SK-N-SH (cell line): ENCODE measurements at regions not wholly inside any gene's neighbourhood (a gene's known extent, or its start where the extent isn't known, plus 50 kb on each side); places are given as distances from the start of the nearest gene placed in this dataset.

Experiments used
- CTCF ChIA-PET: fragments of 300-600, 350-600 bp; formaldehyde crosslinking; extraction: SDS; loops from one replicate; lab custom pipeline; 2021; lab: Yijun Ruan, JAX
- POLR2A ChIA-PET: fragments of 350-600 bp; sonication (Branson Sonifier 250); formaldehyde crosslinking; extraction: SDS; loops from one replicate; lab custom pipeline; 2020; ENCODE audit warnings: antibody characterized with exemption, inconsistent platforms; lab: Yijun Ruan, JAX
- DNase-seq: peaks from one replicate; pipeline ENCODE4 v3.0.0; 2012
- H2AFZ ChIP-seq: fragments of 200-600 bp; sonication (generic); 2 replicates; pipeline ENCODE4 v1.8.1; 2016; ENCODE audit warnings: antibody characterized with exemption, mild to moderate bottlenecking, low read depth
- H3F3A ChIP-seq: fragments of 200-600 bp; sonication (generic); replicated peaks from 2 replicates; pipeline ENCODE3; 2016; ENCODE audit warnings: antibody characterized with exemption, mild to moderate bottlenecking; ENCODE audit not compliant: insufficient read depth
- H3K27ac ChIP-seq, 2 experiments: fragments of 200-500 bp in 1 of 2; fragments of 200-600 bp in 1 of 2; sonication (Bioruptor generic) in 1 of 2; sonication (generic), shearing (Covaris generic) in 1 of 2; 2 replicates each; pipeline versions ENCODE4 v1.5.1 to v1.6.1; 2014 to 2016; ENCODE audit warnings: low read depth in 2 of 2, inconsistent platforms in 1 of 2, low read length in 1 of 2, mild to moderate bottlenecking in 1 of 2, mixed read lengths in 1 of 2
- H3K27me3 ChIP-seq: fragments of 200-600 bp; sonication (generic), shearing (Covaris generic); 2 replicates; pipeline ENCODE4 v1.6.1; 2016; ENCODE audit warnings: mixed run types; ENCODE audit not compliant: insufficient read depth
- H3K36me3 ChIP-seq, 2 experiments: fragments of 200-500 bp in 1 of 2; fragments of 200-600 bp in 1 of 2; sonication (Bioruptor generic) in 1 of 2; sonication (generic) in 1 of 2; replicated peaks in 1 of 2; 2 replicates each; pipeline versions ENCODE3 to v1.5.1; 2014 to 2016; ENCODE audit warnings: low read length in 1 of 2, mild to moderate bottlenecking in 1 of 2; ENCODE audit not compliant: insufficient read depth in 2 of 2, control insufficient read depth in 1 of 2
- H3K4me1 ChIP-seq, 2 experiments: fragments of 200-500 bp in 1 of 2; fragments of 200-600 bp in 1 of 2; sonication (Bioruptor generic) in 1 of 2; sonication (generic), shearing (Covaris generic) in 1 of 2; 2 replicates each; pipeline versions ENCODE4 v1.5.1 to v1.6.1; 2014 to 2016; ENCODE audit warnings: low read depth in 1 of 2, low read length in 1 of 2, mixed run types in 1 of 2; ENCODE audit not compliant: insufficient read depth in 2 of 2, control insufficient read depth in 1 of 2
- H3K4me2 ChIP-seq: fragments of 200-600 bp; sonication (generic), shearing (Covaris generic); 2 replicates; pipeline ENCODE4 v1.6.1; 2017; ENCODE audit warnings: mixed run types
- H3K4me3 ChIP-seq, 2 experiments: fragments of 200-500 bp in 1 of 2; fragments of 200-600 bp in 1 of 2; sonication (Bioruptor generic) in 1 of 2; sonication (generic), shearing (Covaris generic) in 1 of 2; 2 replicates each; pipeline versions ENCODE4 v1.5.1 to v1.8.1; 2014 to 2016; ENCODE audit warnings: low read depth in 2 of 2, inconsistent platforms in 1 of 2, low read length in 1 of 2, mild to moderate bottlenecking in 1 of 2, mixed read lengths in 1 of 2, moderate library complexity in 1 of 2
- H3K79me2 ChIP-seq: fragments of 200-600 bp; sonication (generic); 2 replicates; pipeline ENCODE4 v1.8.1; 2017; ENCODE audit warnings: mild to moderate bottlenecking; ENCODE audit not compliant: insufficient read depth
- H3K9ac ChIP-seq: fragments of 200-600 bp; sonication (generic); 2 replicates; pipeline ENCODE4 v1.6.1; 2017; ENCODE audit warnings: mixed run types
- H3K9me2 ChIP-seq: fragments of 200-600 bp; sonication (generic); 2 replicates; pipeline ENCODE4 v1.6.1; 2017; ENCODE audit warnings: mixed run types
- H3K9me3 ChIP-seq: fragments of 200-600 bp; sonication (generic); 2 replicates; pipeline ENCODE4 v1.6.1; 2017; ENCODE audit warnings: mixed run types, mild to moderate bottlenecking, moderate library complexity
- H4K20me1 ChIP-seq: fragments of 200-600 bp; sonication (generic); 2 replicates; pipeline ENCODE4 v1.6.1; 2017; ENCODE audit warnings: mild to moderate bottlenecking, mixed run types; ENCODE audit not compliant: insufficient read depth
- JUND ChIP-seq: IDR thresholded peaks from 2 replicates; pipeline ENCODE4 v1.4.0; 2012
- MXI1 ChIP-seq: IDR thresholded peaks from 2 replicates; pipeline ENCODE4 v1.6.1; 2012; ENCODE audit warnings: mild to moderate bottlenecking, low read depth, low read length, improper control_type of control experiment
- RAD21 ChIP-seq: IDR thresholded peaks from 2 replicates; pipeline ENCODE4 v1.6.1; 2012; ENCODE audit warnings: mild to moderate bottlenecking, low read length
- RCOR1 ChIP-seq: fragments of 150-350 bp; IDR thresholded peaks from 2 replicates; pipeline ENCODE4 v1.6.1; 2017; ENCODE audit warnings: antibody characterized with exemption, low read length
- SMC3 ChIP-seq: IDR thresholded peaks from 2 replicates; pipeline ENCODE4 v1.6.1; 2012; ENCODE audit warnings: low read depth, low read length, improper control_type of control experiment
- TAF1 ChIP-seq: IDR thresholded peaks from 2 replicates; pipeline ENCODE4 v1.6.1; 2012; ENCODE audit warnings: low read depth, mild to moderate bottlenecking, low read length, moderate library complexity, borderline replicate concordance
- TCF12 ChIP-seq: IDR thresholded peaks from 2 replicates; pipeline ENCODE4 v1.4.0; 2012
- WGBS: methylation state at CpG from one replicate; pipeline ENCODE4 v1.1.6; 2017; ENCODE audit warnings: low lambda C conversion rate; 5-methylcytosine and 5-hydroxymethylcytosine counted together
- TF ChIP-seq, protein P1 (sequence below): IDR thresholded peaks from 2 replicates; pipeline ENCODE4 v1.6.1; 2012; ENCODE audit warnings: mild to moderate bottlenecking, low read depth, low read length, moderate library complexity
- TF ChIP-seq, protein P2 (sequence below): IDR thresholded peaks from 2 replicates; pipeline ENCODE4; 2012
- TF ChIP-seq, protein P3 (sequence below): fragments of 200-600 bp; sonication (generic); IDR thresholded peaks from 2 replicates; pipeline ENCODE4 v1.6.1; 2017; ENCODE audit warnings: antibody characterized with exemption, mild to moderate bottlenecking, moderate library complexity
- TF ChIP-seq, protein P4 (sequence below): fragments of 150-350 bp; IDR thresholded peaks from 2 replicates; pipeline ENCODE4 v1.6.1; 2016; ENCODE audit warnings: mild to moderate bottlenecking, low read depth, low read length

DNA sequence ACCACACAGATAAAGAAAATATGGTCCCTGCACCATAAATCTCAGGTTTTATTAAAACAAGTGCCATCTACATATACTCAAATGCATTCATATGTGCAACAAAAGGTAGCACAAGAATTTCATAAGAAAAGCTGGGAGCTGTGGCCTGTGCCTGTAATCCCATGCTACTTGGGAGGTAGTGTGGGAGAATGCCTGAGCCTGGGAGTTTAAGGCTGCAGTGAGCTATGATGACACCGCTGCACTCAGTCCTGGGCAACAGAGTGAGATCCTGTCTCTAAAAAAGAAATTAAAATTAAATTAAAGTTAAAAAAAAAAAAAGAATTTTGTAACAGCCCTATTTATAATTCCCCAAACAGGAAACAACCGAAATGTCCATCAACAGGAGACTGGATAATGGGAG is 81.3 kb upstream of the JADE1 start:
- Histone ChIP-seq H3K4me1 (no peaks in the 10 kb centered on the region), H3K4me2 (no peak overlapping the region), H3K9me2 (no peaks in the 10 kb centered on the region), H3K9ac (no peak overlapping the region), H3K36me3 (no peaks in the 10 kb centered on the region), H3K79me2 (no peaks in the 10 kb centered on the region), H2AFZ (no peak overlapping the region), H4K20me1 (no peaks in the 10 kb centered on the region), H3K27ac (no peak overlapping the region), H3K9me3 (no peaks in the 10 kb centered on the region), H3K27me3 (no peaks in the 10 kb centered on the region), H3F3A (peaks cover 3% of the 10 kb centered on the region), H3K4me3 (no peak overlapping the region)
- TF ChIP-seq TAF1 (no peak), RAD21 (no peak), JUND (no peak), RCOR1 (no peak), SMC3 (no peak)
- TF ChIP-seq, protein P1, sequence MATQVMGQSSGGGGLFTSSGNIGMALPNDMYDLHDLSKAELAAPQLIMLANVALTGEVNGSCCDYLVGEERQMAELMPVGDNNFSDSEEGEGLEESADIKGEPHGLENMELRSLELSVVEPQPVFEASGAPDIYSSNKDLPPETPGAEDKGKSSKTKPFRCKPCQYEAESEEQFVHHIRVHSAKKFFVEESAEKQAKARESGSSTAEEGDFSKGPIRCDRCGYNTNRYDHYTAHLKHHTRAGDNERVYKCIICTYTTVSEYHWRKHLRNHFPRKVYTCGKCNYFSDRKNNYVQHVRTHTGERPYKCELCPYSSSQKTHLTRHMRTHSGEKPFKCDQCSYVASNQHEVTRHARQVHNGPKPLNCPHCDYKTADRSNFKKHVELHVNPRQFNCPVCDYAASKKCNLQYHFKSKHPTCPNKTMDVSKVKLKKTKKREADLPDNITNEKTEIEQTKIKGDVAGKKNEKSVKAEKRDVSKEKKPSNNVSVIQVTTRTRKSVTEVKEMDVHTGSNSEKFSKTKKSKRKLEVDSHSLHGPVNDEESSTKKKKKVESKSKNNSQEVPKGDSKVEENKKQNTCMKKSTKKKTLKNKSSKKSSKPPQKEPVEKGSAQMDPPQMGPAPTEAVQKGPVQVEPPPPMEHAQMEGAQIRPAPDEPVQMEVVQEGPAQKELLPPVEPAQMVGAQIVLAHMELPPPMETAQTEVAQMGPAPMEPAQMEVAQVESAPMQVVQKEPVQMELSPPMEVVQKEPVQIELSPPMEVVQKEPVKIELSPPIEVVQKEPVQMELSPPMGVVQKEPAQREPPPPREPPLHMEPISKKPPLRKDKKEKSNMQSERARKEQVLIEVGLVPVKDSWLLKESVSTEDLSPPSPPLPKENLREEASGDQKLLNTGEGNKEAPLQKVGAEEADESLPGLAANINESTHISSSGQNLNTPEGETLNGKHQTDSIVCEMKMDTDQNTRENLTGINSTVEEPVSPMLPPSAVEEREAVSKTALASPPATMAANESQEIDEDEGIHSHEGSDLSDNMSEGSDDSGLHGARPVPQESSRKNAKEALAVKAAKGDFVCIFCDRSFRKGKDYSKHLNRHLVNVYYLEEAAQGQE = no peak
- TF ChIP-seq, protein P2, sequence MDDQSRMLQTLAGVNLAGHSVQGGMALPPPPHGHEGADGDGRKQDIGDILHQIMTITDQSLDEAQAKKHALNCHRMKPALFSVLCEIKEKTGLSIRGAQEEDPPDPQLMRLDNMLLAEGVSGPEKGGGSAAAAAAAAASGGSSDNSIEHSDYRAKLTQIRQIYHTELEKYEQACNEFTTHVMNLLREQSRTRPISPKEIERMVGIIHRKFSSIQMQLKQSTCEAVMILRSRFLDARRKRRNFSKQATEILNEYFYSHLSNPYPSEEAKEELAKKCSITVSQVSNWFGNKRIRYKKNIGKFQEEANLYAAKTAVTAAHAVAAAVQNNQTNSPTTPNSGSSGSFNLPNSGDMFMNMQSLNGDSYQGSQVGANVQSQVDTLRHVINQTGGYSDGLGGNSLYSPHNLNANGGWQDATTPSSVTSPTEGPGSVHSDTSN = no peak
- TF ChIP-seq, protein P3, sequence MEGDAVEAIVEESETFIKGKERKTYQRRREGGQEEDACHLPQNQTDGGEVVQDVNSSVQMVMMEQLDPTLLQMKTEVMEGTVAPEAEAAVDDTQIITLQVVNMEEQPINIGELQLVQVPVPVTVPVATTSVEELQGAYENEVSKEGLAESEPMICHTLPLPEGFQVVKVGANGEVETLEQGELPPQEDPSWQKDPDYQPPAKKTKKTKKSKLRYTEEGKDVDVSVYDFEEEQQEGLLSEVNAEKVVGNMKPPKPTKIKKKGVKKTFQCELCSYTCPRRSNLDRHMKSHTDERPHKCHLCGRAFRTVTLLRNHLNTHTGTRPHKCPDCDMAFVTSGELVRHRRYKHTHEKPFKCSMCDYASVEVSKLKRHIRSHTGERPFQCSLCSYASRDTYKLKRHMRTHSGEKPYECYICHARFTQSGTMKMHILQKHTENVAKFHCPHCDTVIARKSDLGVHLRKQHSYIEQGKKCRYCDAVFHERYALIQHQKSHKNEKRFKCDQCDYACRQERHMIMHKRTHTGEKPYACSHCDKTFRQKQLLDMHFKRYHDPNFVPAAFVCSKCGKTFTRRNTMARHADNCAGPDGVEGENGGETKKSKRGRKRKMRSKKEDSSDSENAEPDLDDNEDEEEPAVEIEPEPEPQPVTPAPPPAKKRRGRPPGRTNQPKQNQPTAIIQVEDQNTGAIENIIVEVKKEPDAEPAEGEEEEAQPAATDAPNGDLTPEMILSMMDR = no peak
- TF ChIP-seq, protein P4, sequence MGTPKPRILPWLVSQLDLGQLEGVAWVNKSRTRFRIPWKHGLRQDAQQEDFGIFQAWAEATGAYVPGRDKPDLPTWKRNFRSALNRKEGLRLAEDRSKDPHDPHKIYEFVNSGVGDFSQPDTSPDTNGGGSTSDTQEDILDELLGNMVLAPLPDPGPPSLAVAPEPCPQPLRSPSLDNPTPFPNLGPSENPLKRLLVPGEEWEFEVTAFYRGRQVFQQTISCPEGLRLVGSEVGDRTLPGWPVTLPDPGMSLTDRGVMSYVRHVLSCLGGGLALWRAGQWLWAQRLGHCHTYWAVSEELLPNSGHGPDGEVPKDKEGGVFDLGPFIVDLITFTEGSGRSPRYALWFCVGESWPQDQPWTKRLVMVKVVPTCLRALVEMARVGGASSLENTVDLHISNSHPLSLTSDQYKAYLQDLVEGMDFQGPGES = no peak
- CTCF ChIA-PET = interaction anchor here (0.6 to 1.2 kb wide), 2 partner anchors 9 to 538 kb away, joined by 3 read pairs; no protein-coding TSS in a partner anchor
- no peak for DNase-seq
- POLR2A ChIA-PET = no interaction called here
- WGBS = 94% methylated on average over 2 of the region's 2 CpGs

DNA sequence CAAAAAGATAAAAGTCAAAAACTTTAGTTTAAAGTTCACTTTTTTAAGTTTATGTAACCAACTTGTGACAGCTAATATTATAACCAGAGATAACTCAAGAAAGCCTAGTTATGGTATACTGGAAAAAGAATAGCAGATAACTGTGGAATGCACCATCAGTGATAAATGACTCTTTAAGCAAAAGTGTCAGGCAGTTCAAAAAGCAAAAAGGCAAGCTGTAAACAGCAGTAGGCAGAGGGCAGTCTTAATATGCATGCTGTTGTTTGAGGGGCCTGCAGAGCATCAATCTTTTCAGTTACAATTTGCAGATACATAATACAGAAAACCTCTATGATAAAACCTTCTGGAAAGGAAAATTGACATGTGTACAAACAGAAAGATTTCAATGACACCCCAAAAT is 81.8 kb upstream of the JADE1 start:
- peak; percentile 12; the same call in 1 of the 2 replicates for TF ChIP-seq TCF12
- TF ChIP-seq MXI1 = no peak
- POLR2A ChIA-PET = no interaction called here
- no peak for DNase-seq
- Histone ChIP-seq H3K27ac (peak overlapping the region in 1 of 2 experiments; percentile 7; a peak in 1 of 4 replicates), H3K9ac (no peak overlapping the region), H4K20me1 (no peaks in the 10 kb centered on the region), H3K27me3 (no peaks in the 10 kb centered on the region), H3K4me2 (no peak overlapping the region), H3K4me1 (no peaks in the 10 kb centered on the region), H3K9me2 (no peaks in the 10 kb centered on the region), H3K79me2 (no peaks in the 10 kb centered on the region), H3K36me3 (no peaks in the 10 kb centered on the region), H3F3A (peaks cover 3% of the 10 kb centered on the region), H2AFZ (no peak overlapping the region), H3K9me3 (no peaks in the 10 kb centered on the region), H3K4me3 (no peak overlapping the region)
- CTCF ChIA-PET = interaction anchor here (0.6 to 1.2 kb wide), 2 partner anchors 8 to 537 kb away, joined by 3 read pairs; no protein-coding TSS in a partner anchor
